IMR-90 (cell line): ENCODE measurements at regions not wholly inside any gene's neighbourhood (a gene's known extent, or its start where the extent isn't known, plus 50 kb on each side); places are given as distances from the start of the nearest gene placed in this dataset.

Source experiments
- ATAC-seq: fragments of 200-7000 bp; cut with Tn5 transposase; 2 replicates; pipeline ENCODE4 v1.9.1; 2020; ENCODE audit warnings: low read depth, mild to moderate bottlenecking, moderate library complexity
- BruUV-seq: library from RNA; stranded (reverse); fragments of 400-500 nt; replicated peaks from 2 replicates; lab custom pipeline; 2021; lab: Mats Ljungman, UMichigan
- CTCF ChIA-PET: fragments of 300-600 bp; formaldehyde crosslinking; extraction: SDS; loops from one replicate; lab custom pipeline; 2021; ENCODE audit warnings: antibody characterized with exemption; lab: Yijun Ruan, JAX
- POLR2A ChIA-PET: fragments of 300-600 bp; sonication (Branson Sonifier 250); formaldehyde crosslinking; loops from one replicate; lab custom pipeline; 2022; ENCODE audit warnings: antibody characterized with exemption; ENCODE audit not compliant: unreplicated experiment; lab: Charles Lee
- DNase-seq: peaks from one replicate; pipeline ENCODE4 v3.0.0; 2013
- H2AFZ ChIP-seq: replicated peaks from 2 replicates; pipeline ENCODE3; 2013; ENCODE audit warnings: low read length, mild to moderate bottlenecking; ENCODE audit not compliant: poor library complexity
- H2AK5ac ChIP-seq: 2 replicates; pipeline ENCODE4 v1.6.1; 2013; ENCODE audit warnings: low read depth, low read length, inconsistent platforms
- H2AK9ac ChIP-seq: replicated peaks from 2 replicates; pipeline ENCODE3; 2013; ENCODE audit warnings: mild to moderate bottlenecking, low read depth, low read length, moderate library complexity; ENCODE audit not compliant: poor library complexity
- H2BK120ac ChIP-seq: 2 replicates; pipeline ENCODE4 v1.6.1; 2013; ENCODE audit warnings: low read depth, low read length, inconsistent platforms
- H2BK15ac ChIP-seq: 3 replicates; pipeline ENCODE4 v1.6.1; 2013; ENCODE audit warnings: low read depth, low read length, inconsistent platforms
- H2BK20ac ChIP-seq: 2 replicates; pipeline ENCODE4 v1.6.1; 2013; ENCODE audit warnings: low read depth, mild to moderate bottlenecking, inconsistent platforms, low read length, moderate library complexity
- H2BK5ac ChIP-seq: 2 replicates; pipeline ENCODE4 v1.6.1; 2013; ENCODE audit warnings: mild to moderate bottlenecking, low read depth, low read length, inconsistent platforms; ENCODE audit not compliant: poor library complexity, severe bottlenecking
- H3K14ac ChIP-seq: replicated peaks from 2 replicates; pipeline ENCODE4 v1.6.1; 2013; ENCODE audit warnings: low read depth, low read length, inconsistent platforms
- H3K18ac ChIP-seq: 2 replicates; pipeline ENCODE4 v1.6.1; 2013; ENCODE audit warnings: low read depth, low read length, control low read depth
- H3K23ac ChIP-seq: 2 replicates; pipeline ENCODE4 v1.6.1; 2013; ENCODE audit warnings: low read depth, low read length, inconsistent platforms
- H3K27ac ChIP-seq: 2 replicates; pipeline ENCODE4 v1.5.1; 2013; ENCODE audit warnings: mild to moderate bottlenecking, control low read depth, low read length; ENCODE audit not compliant: insufficient read depth
- H3K27me3 ChIP-seq: 2 replicates; pipeline ENCODE4 v1.6.1; 2013; ENCODE audit warnings: low read length; ENCODE audit not compliant: control insufficient read depth, insufficient read depth
- H3K36me3 ChIP-seq: 2 replicates; pipeline ENCODE4 v1.6.1; 2013; ENCODE audit warnings: low read length, mixed read lengths; ENCODE audit not compliant: control insufficient read depth, insufficient read depth
- H3K4ac ChIP-seq: 2 replicates; pipeline ENCODE4 v1.6.1; 2013; ENCODE audit warnings: low read depth, low read length, inconsistent platforms
- H3K4me1 ChIP-seq: 2 replicates; pipeline ENCODE4 v1.6.1; 2013; ENCODE audit warnings: low read length, mixed read lengths; ENCODE audit not compliant: control insufficient read depth, insufficient read depth
- H3K4me2 ChIP-seq: 2 replicates; pipeline ENCODE4 v1.6.1; 2013; ENCODE audit warnings: low read depth, mild to moderate bottlenecking, control low read depth, low read length, moderate library complexity
- H3K4me3 ChIP-seq: 2 replicates; pipeline ENCODE4 v1.5.1; 2013; ENCODE audit warnings: low read depth, mild to moderate bottlenecking, control low read depth, low read length, moderate library complexity; ENCODE audit not compliant: insufficient read depth
- H3K56ac ChIP-seq: 2 replicates; pipeline ENCODE4 v1.6.1; 2013; ENCODE audit warnings: low read length, inconsistent platforms; ENCODE audit not compliant: insufficient read depth; ENCODE audit errors: extremely low read depth
- H3K79me1 ChIP-seq, 2 experiments: 2 replicates each; pipeline ENCODE4 v1.6.1; 2013; ENCODE audit warnings: low read length in 2 of 2, inconsistent platforms in 1 of 2, low read depth in 1 of 2
- H3K9ac ChIP-seq: 2 replicates; pipeline ENCODE4 v1.6.1; 2013; ENCODE audit warnings: low read depth, low read length, control low read depth
- H3K9me1 ChIP-seq: 2 replicates; pipeline ENCODE4 v1.6.1; 2013; ENCODE audit warnings: low read length, inconsistent platforms; ENCODE audit not compliant: insufficient read depth
- H3K9me3 ChIP-seq: 2 replicates; pipeline ENCODE4 v1.6.1; 2013; ENCODE audit warnings: low read length; ENCODE audit not compliant: control insufficient read depth, insufficient read depth
- H4K20me1 ChIP-seq: 2 replicates; pipeline ENCODE4 v1.6.1; 2013; ENCODE audit warnings: low read length, inconsistent platforms; ENCODE audit not compliant: insufficient read depth
- H4K5ac ChIP-seq: 2 replicates; pipeline ENCODE4 v1.6.1; 2013; ENCODE audit warnings: mild to moderate bottlenecking, low read depth, low read length, control low read depth
- H4K8ac ChIP-seq, 2 experiments: 2 replicates each; pipeline ENCODE4 v1.6.1; 2013; ENCODE audit warnings: low read depth in 2 of 2, low read length in 2 of 2, control low read depth in 1 of 2, inconsistent platforms in 1 of 2
- H4K91ac ChIP-seq: 2 replicates; pipeline ENCODE4 v1.6.1; 2013; ENCODE audit warnings: low read depth, low read length, inconsistent platforms; ENCODE audit not compliant: insufficient read depth
- CEBPB ChIP-seq: IDR thresholded peaks from 2 replicates; pipeline ENCODE4 v1.6.1; 2012; ENCODE audit warnings: low read depth, low read length, improper control_type of control experiment
- NFE2L2 ChIP-seq: fragments of 150-350 bp; IDR thresholded peaks from 2 replicates; pipeline ENCODE4 v1.6.1; 2016; ENCODE audit warnings: low read depth, mild to moderate bottlenecking, low read length
- POLR2A ChIP-seq: IDR thresholded peaks from 2 replicates; pipeline ENCODE4 v1.6.1; 2012; ENCODE audit warnings: mild to moderate bottlenecking, low read depth, low read length
- RFX5 ChIP-seq: IDR thresholded peaks from 2 replicates; pipeline ENCODE4 v1.8.0; 2012; ENCODE audit warnings: low read depth, mild to moderate bottlenecking, low read length, moderate library complexity
- SMC3 ChIP-seq: fragments of 150-350 bp; IDR thresholded peaks from 2 replicates; pipeline ENCODE4 v1.6.1; 2016; ENCODE audit warnings: low read depth, mild to moderate bottlenecking, antibody characterized with exemption, low read length, moderate library complexity
- WGBS, 2 experiments: methylation state at CpG; one replicate each; pipeline versions ENCODE4 v1.1.5 to v1.1.7; 2013; ENCODE audit warnings: missing lambda C conversion rate in 2 of 2; ENCODE audit not compliant: insufficient read length in 1 of 2; ENCODE audit errors: extremely low coverage in 2 of 2; 5-methylcytosine and 5-hydroxymethylcytosine counted together
- dilution Hi-C: fragments of 300-500 bp; cut with HindIII; formaldehyde crosslinking; loops from one replicate; pipeline ENCODE4 v1.14.3; 2018; ENCODE audit warnings: low sequenced_read_pairs; ENCODE audit not compliant: unreplicated experiment
- in situ Hi-C: fragments of 300-500 bp; cut with MboI; formaldehyde crosslinking; loops from 3 replicates; pipeline ENCODE4 v1.14.3; 2019; ENCODE audit warnings: low sequenced_read_pairs, inconsistent platforms, mixed read lengths
- intact Hi-C: fragments of 100-400 bp; cut with micrococcal nuclease; formaldehyde crosslinking; loops from 2 replicates; pipeline ENCODE4 v1.10.0; 2022
- TF ChIP-seq, protein P1 (sequence below): fragments of 150-350 bp; IDR thresholded peaks from 2 replicates; pipeline ENCODE4 v1.6.1; 2016; ENCODE audit warnings: low read depth, mild to moderate bottlenecking, low read length, moderate library complexity, borderline replicate concordance
- TF ChIP-seq, protein P2 (sequence below): conservative IDR thresholded peaks from 2 replicates; pipeline ENCODE4 v1.5.1; 2012; ENCODE audit warnings: mild to moderate bottlenecking, low read depth, low read length, improper control_type of control experiment

DNA sequence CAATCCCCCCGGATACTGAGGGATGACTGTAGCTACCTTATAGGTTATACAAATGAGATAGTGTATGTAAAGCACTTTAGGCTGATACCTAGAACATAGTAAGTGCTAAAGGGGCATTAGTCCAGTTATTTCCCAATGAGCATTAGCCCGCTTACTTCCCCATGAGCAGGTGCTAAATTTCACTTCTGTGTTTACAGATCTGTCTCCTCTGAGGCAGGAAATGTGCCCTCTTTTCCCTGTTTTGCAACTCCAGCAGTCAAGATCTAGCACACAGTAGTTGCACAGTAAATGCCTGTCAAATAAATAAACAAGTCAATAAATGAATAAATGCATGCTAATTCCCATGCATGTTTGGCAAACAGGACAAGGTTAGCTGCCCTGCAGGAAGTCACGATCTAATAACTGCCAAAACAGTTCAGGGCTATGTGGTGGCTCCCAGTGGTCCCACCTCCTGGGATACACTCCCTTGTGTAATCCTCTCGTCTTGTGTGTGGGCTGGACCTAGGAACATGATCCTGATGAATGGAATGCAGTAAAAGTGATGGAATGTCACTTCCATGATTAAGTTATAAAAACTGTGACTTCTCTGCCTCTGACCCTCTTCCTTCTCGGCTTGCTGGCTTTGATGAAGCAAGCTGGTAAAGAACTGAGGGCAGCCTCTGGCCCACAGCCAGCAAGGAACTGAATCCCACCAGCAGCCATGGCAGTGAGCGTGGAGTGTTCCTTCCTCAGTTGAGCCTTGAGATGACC is 459.0 kb downstream of the SOX6 start:
- Histone ChIP-seq H2BK5ac (peak overlapping the region; percentile 5), H2BK20ac (peak overlapping the region; percentile 45), H3K4ac (peak overlapping the region; percentile 72), H3K4me1 (peaks cover 24% of the 10 kb centered on the region), H3K56ac (no peak overlapping the region), H4K8ac (peak overlapping the region in 1 of 2 experiments; percentile 63; a peak in 2 of 4 replicates), H3K27me3 (no peaks in the 10 kb centered on the region), H3K36me3 (no peaks in the 10 kb centered on the region), H3K9me3 (no peaks in the 10 kb centered on the region), H3K4me3 (no peak overlapping the region), H4K20me1 (no peaks in the 10 kb centered on the region), H2AK9ac (no peak overlapping the region), H2AFZ (peak overlapping the region; percentile 57), H3K9me1 (peaks cover 16% of the 10 kb centered on the region), H2AK5ac (peak overlapping the region; percentile 68; the same call in 1 of the 2 replicates), H3K4me2 (no peak overlapping the region), H3K27ac (no peak overlapping the region), H2BK15ac (0 out of 3 replicates have a peak overlapping the region, but pooled peaks have one; percentile 16), H3K18ac (no peak overlapping the region; the same call in 1 of the 2 replicates), H3K9ac (no peak overlapping the region; the same call in 1 of the 2 replicates), H3K79me1 (no peaks in the 10 kb centered on the region), H3K23ac (peak overlapping the region; percentile 60), H4K91ac (peak overlapping the region; percentile 74; the same call in 1 of the 2 replicates), H3K14ac (peak overlapping the region; percentile 58), H4K5ac (no peak overlapping the region), H2BK120ac (peak overlapping the region; percentile 83)
- ATAC-seq (peak; percentile 21), DNase-seq (peak; percentile 56)
- POLR2A ChIA-PET: no interaction called here
- CTCF ChIA-PET: no interaction called here
- BruUV-seq: no TSS peak
- in situ Hi-C loops: no loop called here
- TF ChIP-seq POLR2A (no peak), RFX5 (peak; percentile 37; the same call in 1 of the 2 replicates), SMC3 (no peak), CEBPB (peak; percentile 72), NFE2L2 (no peak)
- TF ChIP-seq, protein P1, sequence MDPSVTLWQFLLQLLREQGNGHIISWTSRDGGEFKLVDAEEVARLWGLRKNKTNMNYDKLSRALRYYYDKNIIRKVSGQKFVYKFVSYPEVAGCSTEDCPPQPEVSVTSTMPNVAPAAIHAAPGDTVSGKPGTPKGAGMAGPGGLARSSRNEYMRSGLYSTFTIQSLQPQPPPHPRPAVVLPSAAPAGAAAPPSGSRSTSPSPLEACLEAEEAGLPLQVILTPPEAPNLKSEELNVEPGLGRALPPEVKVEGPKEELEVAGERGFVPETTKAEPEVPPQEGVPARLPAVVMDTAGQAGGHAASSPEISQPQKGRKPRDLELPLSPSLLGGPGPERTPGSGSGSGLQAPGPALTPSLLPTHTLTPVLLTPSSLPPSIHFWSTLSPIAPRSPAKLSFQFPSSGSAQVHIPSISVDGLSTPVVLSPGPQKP: no peak
- TF ChIP-seq, protein P2, sequence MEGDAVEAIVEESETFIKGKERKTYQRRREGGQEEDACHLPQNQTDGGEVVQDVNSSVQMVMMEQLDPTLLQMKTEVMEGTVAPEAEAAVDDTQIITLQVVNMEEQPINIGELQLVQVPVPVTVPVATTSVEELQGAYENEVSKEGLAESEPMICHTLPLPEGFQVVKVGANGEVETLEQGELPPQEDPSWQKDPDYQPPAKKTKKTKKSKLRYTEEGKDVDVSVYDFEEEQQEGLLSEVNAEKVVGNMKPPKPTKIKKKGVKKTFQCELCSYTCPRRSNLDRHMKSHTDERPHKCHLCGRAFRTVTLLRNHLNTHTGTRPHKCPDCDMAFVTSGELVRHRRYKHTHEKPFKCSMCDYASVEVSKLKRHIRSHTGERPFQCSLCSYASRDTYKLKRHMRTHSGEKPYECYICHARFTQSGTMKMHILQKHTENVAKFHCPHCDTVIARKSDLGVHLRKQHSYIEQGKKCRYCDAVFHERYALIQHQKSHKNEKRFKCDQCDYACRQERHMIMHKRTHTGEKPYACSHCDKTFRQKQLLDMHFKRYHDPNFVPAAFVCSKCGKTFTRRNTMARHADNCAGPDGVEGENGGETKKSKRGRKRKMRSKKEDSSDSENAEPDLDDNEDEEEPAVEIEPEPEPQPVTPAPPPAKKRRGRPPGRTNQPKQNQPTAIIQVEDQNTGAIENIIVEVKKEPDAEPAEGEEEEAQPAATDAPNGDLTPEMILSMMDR: no peak
- dilution Hi-C loops: no loop called here
- intact Hi-C loops: loop anchor here (10.0 kb wide), 1 partner anchor 573 kb away; no protein-coding TSS in a partner anchor
- 100% methylated on average over 2 of the region's 6 CpGs; no CpG with 5 or more reads in 1 of the 2 experiments for WGBS, 2 experiments
